ENCODE measurements at regions not wholly inside any gene's neighbourhood (a gene's known extent, or its start where the extent isn't known, plus 50 kb on each side); places are given as distances from the start of the nearest gene placed in this dataset.
A peak's percentile ranks its signal among the peaks of the same experiment; 100 is the strongest.
"Not testable (repeated sequence)": the region's sequence is repeated elsewhere in the genome, so short reads cannot be mapped to it uniquely, and the experiment has no call there.

GRCh38 chr14:89743828-89744227 lies 210.7 kb downstream of the EFCAB11 start:
- DNase-seq (ENCODE audit: low spot score) = no peak

- DNase-seq (ENCODE audit: low spot score) = no peak
Measured at GRCh38 chr14:89740241-89740640, 214.3 kb downstream of the EFCAB11 start.

GRCh38 chr14:89736881-89737280 lies 217.6 kb downstream of the EFCAB11 start:
- DNase-seq (ENCODE audit: low spot score) = no peak

- DNase-seq (ENCODE audit: low spot score) = no peak
Measured at GRCh38 chr14:89731396-89731933, 223.1 kb downstream of the EFCAB11 start.

- peak; percentile 62 for DNase-seq (ENCODE audit: low spot score)
Measured at GRCh38 chr14:89730687-89731086, 223.8 kb downstream of the EFCAB11 start.

- DNase-seq (ENCODE audit: low spot score) = no peak
Measured at GRCh38 chr14:89728964-89729363, 225.6 kb downstream of the EFCAB11 start.

- not testable (repeated sequence) for DNase-seq (ENCODE audit: low spot score)
Measured at GRCh38 chr14:89726226-89726625, 228.3 kb downstream of the EFCAB11 start.

GRCh38 chr14:89724628-89724960 lies 229.9 kb downstream of the EFCAB11 start:
- no peak for DNase-seq (ENCODE audit: low spot score)

GRCh38 chr14:89723930-89724627 lies 230.5 kb downstream of the EFCAB11 start:
- DNase-seq (ENCODE audit: low spot score) = no peak

- DNase-seq (ENCODE audit: low spot score) = no peak
Measured at GRCh38 chr14:89721956-89722355, 232.6 kb downstream of the EFCAB11 start.

GRCh38 chr14:89720741-89721729 lies 233.5 kb downstream of the EFCAB11 start:
- peak; percentile 76 for DNase-seq (ENCODE audit: low spot score)

- no peak for DNase-seq (ENCODE audit: low spot score)
Measured at GRCh38 chr14:89720076-89720687, 234.3 kb downstream of the EFCAB11 start.

- DNase-seq (ENCODE audit: low spot score) = no peak
Measured at GRCh38 chr14:89719366-89720075, 235.0 kb downstream of the EFCAB11 start.

GRCh38 chr14:89708982-89709625 lies 245.4 kb downstream of the EFCAB11 start:
- no peak for DNase-seq (ENCODE audit: low spot score)

- DNase-seq (ENCODE audit: low spot score) = no peak
Measured at GRCh38 chr14:89707086-89707485, 247.4 kb downstream of the EFCAB11 start.

GRCh38 chr14:89702876-89703200 lies 251.7 kb downstream of the EFCAB11 start:
- no peak for DNase-seq (ENCODE audit: low spot score)

GRCh38 chr14:89702073-89702875 lies 252.3 kb downstream of the EFCAB11 start:
- DNase-seq (ENCODE audit: low spot score) = peak; percentile 19

- DNase-seq (ENCODE audit: low spot score) = peak; percentile 76
Measured at GRCh38 chr14:89701211-89702043, 253.1 kb downstream of the EFCAB11 start.

GRCh38 chr14:89700801-89701200 lies 253.7 kb downstream of the EFCAB11 start:
- peak; percentile 14 for DNase-seq (ENCODE audit: low spot score)

GRCh38 chr14:89699071-89699470 lies 255.5 kb downstream of the EFCAB11 start:
- DNase-seq (ENCODE audit: low spot score) = no peak

Measured in Ammon's horn (tissue), 1 donor.